HG03378 (cell line): ENCODE measurements at regions not wholly inside any gene's neighbourhood (a gene's known extent, or its start where the extent isn't known, plus 50 kb on each side); places are given as distances from the start of the nearest gene placed in this dataset.
"Not testable (repeated sequence)": the region's sequence is repeated elsewhere in the genome, so short reads cannot be mapped to it uniquely, and the experiment has no call there.

Experiments used
- ATAC-seq: cut with Tn5 transposase; IDR thresholded peaks from one replicate; pipeline ENCODE4 v1.9.1; 2021; ENCODE audit warnings: mild to moderate bottlenecking, moderate library complexity; ENCODE audit not compliant: unreplicated experiment

DNA sequence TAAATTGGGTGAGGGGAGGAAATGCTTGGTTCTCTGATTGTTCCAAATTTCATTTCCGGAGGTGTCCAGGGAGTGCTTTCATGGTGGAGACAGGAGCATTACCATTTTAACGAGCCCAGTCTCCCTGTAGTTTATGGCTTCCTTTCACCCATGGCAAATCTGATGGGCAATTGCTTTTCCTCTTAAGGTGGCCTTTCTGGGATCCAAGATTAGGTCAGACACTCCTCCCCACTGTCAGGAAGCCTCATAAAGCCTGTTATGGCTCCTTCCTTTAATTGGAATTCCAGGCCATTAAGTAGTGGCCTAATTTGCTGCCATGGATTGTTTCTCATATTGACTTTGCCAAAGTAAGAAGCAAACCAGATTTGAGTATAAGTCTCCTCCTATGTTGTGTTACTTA, 157.8 kb downstream of the PDCD6IP start:
- no peak for ATAC-seq

DNA sequence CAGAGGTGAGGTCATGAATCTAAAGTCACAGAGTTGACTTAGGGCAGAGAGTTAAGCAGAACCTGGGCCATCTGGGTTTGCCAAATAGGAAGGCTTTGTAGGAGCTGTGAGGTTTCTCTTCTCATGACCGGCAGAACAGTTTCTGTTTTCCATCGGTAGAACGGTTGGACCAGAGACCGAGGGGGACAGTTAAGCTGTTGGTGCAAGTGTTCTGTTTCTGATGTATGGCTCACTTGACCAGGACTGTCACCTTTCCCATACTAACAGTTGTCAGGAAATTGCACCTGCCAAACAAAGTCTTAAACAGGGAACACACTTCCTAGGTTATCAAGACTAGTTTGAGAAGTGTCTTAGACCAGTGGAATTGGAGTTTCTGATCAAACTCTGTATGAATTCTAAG, 158.3 kb downstream of the PDCD6IP start:
- no peak for ATAC-seq

DNA sequence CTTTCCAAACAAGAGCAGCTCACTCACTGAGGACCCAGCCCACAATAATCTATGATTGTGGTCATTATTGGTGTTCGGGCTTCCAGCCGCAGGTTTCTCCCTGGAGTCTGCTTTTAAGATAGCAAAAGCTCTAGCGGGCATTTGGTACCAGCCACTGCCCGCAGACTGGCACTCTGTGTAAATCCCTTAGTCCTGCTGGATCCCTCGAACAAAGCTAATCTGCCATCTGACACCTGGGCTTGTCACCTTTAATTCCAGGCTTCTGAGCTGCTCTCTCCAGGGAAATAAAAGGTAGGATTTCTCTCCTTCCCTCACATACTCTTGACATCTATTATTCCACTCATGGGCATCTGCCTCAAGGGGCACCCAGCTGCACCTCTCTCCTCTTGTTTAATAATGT, 158.7 kb downstream of the PDCD6IP start:
- no peak for ATAC-seq

DNA sequence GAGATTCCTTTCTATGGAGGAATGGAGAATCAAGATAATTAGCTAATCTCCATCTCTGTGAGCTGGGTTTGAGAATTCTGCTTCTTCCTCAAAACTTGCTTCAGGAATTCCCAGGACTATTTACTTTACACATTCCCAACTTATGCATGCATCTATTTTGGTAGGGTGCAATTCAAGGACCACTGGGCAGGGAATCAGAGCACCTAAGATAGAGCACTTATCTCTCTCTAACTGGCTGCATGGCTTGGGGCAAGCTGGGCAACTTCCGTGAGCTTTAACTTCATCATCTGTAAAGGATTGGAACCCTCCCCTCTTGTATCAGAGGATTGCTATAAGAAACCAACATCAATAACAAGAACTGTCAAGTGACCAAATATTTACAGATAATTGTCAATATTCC, 160.2 kb downstream of the PDCD6IP start:
- no peak for ATAC-seq

DNA sequence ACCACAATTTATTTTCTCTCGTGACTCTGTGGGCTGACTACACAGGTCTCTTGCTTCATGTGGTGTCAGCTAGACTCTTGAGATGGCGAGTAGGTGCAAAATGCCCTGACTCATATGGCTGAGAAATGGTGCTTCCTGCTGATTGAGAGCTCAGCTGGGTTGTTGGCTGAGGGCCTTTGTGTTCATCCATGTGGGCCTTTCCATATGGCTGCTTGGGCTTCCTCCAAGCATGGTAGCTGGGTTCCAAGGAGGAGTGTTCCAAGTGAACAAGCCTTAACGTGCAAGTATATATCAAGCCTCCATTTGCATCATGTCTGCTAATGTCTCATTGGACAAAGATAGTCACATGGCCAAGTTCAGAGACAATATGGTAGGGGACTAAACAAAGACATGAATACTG, 164.0 kb downstream of the PDCD6IP start:
- no peak for ATAC-seq

DNA sequence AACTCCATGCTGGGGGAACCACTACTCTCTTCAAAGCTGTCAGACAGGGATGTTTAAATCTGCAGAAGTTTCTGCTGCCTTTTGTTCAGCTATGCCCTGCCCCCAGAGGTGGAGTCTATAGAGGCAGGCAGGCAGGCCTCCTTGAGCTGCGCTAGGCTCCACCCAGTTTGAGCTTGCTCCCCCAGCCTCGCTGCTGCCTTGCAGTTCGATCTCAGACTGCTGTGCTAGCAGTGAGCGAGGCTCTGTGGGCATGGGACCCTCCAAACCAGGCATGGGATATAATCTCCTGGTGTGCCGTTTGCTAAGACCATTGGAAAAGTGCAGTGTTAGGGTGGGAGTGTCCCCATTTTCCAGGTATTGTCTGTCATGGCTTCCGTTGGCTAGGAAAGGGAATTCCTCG, 171.8 kb downstream of the PDCD6IP start:
- ATAC-seq = not testable (repeated sequence)

DNA sequence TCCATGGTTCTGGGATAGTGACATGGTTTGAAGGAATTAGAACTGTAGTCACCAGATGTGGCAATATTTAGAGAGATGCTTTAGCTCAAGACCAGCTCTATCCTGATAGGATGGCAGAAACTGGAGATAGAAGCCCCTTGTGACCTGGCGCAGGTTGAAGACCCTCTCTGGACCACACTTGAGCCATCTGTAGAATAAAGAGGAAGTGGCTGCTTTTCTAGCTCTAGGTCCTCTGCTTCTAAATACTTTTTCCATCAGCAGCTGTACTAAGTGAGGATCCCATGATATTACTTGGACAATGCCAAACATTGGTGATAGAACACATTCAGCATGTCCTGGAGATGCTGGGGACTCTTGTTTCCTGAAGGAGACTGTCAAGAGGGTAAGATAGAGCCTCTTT, 172.6 kb downstream of the PDCD6IP start:
- no peak for ATAC-seq

DNA sequence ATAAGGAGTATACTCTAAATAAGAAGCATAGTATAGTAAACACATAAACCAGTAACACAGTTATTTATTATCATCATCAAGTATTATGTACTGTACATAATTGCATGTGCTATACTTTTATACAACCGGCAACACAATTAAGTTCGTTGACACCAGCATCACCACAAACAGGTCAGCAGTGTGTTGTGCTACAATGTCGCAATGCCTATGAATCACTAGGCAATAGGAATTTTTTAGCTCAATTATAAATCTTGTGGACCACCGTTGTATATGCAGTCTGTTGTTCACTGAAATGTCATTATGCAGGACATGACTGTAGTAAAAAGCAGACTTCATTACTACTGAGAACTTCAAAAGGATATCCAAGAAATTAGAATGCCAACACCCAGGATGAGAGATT, 177.0 kb downstream of the PDCD6IP start:
- no peak for ATAC-seq

DNA sequence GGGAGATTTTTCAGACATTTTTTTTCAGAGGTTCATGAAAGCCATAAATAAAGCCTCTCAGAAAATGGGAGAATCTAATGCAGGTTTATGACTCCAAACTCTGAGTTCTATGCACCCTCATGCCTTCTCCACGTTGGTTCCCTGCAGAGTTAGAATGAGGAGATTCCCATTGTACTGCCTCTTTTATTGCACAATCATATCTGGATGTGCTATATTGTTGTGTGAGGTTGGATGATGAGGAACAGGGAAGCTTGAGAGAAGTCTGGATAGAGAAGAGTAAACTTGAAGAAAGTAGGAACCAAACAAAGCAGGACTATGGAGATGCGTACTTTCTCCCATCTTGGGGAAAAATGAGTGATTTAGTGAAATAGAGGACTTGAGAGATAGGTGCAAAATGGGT, 178.8 kb downstream of the PDCD6IP start:
- no peak for ATAC-seq

DNA sequence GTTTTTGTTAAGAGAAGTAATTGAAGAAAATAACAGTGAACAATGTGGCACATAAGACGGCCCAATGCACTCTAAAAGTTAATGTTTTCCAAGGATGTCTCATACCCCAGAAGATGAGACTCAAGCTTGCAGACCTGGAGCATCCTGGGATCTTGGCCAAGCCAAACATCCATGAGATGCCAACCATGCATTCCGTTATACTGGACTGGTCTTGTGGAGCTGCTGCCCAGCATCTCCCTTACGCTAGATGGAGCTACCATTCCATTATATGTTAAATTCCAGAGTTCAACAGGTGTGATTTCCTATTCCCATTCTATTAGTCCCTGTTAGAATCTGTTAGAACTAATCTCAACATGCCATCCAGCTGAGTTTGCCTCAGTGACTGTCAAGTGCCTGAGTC, 181.8 kb downstream of the PDCD6IP start:
- no peak for ATAC-seq

DNA sequence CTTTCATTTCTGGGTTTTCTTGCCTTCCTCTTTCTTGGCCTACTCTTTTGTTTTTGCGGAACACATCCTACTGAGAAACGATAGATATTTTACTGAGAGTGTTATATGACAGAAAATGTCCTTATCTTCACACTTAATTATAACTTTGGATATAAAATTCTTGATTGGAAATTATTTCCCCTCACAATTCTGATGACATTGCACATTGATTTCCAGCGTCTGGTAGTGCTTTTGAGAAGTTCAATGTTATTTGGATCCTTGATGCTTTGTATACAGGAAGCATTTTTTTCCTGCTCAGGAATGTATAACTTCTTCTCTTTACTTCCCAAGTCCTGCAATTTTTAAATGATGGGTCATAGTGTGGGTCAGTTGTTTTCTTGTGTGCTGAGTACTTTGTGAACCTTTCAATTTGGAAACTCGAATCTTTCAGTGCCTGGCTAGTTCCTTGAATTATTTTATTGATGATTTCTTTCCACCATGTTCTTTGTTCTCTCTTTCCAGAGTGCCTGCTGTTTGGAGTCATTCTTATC, 183.9 kb downstream of the PDCD6IP start:
- ATAC-seq = no peak

DNA sequence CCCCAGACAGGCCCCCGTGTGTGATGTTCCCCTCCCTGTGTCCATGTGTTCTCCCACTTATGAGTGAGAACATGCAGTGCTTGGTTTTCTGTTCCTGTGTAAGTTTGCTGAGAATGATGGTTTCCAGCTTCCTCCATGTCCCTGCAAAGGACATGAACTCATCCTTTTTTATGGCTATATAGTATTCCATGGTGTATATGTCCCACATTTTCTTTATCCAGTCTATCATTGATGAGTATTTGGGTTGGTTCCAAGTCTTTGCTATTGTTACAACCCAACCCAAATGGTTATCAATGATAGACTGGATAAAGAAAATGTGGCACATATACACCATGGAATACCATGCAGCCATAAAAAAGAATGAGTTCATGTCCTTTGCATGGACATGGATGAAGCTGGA, 184.5 kb downstream of the PDCD6IP start:
- ATAC-seq = not testable (repeated sequence)

DNA sequence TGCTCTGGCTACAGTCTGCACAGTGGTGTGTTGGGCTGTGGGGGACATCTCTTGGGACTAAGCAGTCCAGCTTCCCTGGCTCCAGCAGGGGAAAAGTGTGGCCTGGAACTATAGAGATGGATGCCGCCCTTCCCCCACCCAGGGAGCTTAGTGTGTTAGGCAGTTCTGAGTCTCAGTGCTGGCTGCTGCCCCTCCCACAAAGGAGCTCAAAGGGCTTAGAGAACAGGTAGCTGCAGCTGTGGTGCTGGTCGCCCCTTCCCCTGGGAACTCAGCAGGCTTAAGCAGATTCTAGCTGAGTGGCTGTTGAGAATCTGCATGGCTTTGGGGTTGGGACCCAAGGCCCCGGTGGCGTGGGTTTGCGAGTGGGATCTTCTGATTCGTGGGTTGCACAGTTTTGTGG, 190.8 kb downstream of the PDCD6IP start:
- ATAC-seq = no peak

DNA sequence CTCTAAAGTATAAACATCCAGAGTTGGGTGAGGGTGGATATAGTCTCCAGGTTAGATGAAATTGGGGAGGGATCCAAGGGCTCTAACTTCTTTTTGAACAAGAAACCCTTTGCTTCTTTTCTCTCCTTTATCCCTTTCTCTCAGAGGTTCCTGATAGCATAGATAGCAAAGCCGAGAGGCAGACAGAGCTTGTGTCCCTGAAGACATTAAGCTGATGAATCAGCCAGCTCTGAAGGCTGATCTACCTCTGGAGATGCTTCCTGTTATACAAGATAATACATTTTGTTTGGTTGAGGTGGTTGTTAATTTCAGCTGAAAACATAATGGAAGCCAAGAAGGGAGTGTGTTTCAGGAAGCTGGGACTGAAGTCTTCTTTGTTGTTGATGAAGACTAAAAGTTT, 193.2 kb downstream of the PDCD6IP start:
- no peak for ATAC-seq

DNA sequence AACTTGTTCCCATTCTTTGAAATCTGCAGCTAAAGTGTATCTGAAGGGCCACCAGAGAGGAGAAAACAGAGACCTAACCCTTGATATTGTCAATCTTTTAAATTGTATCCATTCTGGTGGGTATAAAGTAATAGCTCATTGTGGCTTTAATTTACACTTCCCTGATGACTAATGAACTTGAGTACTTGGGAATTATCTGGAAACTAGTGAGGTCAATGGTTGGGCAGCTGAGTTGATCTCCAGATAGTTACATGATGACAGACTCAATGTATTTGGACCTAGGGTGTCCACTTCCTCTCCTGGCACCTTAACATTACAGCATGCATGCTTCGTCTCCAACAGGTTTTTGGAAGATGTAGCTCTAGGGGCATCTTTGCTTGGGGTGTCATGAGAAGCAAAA, 195.2 kb downstream of the PDCD6IP start:
- ATAC-seq = no peak

DNA sequence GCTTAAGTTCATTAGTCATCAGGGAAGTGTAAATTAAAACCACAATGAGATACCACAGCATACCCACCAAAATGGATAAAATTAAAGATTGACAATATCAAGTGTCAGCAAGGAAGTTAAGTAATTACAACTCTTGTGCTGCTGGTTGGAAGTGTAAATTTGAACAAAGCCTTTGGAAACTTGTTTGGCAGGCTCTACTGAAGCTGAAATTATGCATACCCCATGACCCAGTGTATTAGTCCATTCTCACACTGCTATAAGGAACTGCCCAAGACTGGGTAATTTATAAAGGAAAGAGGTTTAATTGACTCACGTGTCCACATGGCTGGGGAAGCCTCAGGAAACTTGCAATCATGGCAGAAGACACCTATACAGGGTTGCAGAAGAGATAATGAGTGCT, 196.1 kb downstream of the PDCD6IP start:
- ATAC-seq = no peak

DNA sequence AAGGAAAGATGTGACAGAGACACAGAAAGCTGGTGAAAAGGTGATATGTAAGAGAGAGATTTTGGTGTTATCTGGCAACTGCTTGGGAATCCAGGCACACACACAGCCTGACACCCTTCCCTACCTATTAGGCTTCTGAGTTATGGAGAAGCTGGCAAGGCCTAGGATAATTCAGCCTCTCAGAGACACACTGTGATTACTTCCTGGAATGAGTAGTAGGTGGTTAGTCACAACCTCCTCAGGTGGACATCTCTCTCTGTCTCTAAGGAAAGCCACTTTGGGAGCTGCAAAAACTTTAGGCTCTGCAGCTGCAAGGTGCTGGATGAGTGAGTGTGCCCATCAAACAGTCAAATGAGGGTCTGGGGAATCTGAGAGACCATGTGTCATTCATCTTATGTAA, 201.9 kb downstream of the PDCD6IP start:
- no peak for ATAC-seq

DNA sequence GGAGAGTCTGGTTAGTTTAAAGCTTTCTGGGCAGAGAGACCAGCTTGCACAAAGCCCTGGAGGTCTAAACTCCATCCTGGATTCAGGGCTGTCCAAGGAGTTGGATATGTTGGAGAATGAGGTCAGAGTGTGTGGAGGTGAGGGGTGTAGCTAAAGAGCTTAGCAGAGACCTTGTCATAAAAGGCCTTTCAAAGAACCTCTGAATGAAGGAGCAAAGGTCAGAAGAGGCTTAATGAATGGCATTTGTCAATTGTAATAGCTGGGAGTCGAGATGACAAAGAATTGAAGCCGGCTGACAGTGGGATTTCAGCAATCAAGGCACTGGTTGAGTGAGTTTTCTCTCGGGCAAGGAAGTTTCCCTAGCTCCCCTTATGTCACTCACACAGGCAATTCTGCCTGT, 202.6 kb downstream of the PDCD6IP start:
- ATAC-seq = no peak

DNA sequence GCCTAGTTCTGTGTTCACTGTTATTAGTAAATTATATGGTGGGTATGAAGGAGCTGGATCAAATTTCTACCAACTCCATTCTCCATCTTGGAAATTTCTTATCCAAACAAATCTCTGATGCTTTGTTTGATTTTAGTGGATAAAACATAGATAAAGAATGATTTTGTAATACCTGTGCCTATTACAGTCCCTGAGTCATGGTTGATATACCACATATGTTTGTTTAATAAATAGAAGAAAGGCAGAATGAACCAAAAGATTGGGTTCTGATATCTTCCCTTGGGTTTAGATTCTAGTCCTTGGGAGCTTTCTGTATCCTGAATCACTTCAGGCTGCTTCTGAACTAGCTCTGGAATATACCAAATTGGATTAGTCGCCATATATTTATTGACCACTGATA, 203.6 kb downstream of the PDCD6IP start:
- ATAC-seq = no peak

DNA sequence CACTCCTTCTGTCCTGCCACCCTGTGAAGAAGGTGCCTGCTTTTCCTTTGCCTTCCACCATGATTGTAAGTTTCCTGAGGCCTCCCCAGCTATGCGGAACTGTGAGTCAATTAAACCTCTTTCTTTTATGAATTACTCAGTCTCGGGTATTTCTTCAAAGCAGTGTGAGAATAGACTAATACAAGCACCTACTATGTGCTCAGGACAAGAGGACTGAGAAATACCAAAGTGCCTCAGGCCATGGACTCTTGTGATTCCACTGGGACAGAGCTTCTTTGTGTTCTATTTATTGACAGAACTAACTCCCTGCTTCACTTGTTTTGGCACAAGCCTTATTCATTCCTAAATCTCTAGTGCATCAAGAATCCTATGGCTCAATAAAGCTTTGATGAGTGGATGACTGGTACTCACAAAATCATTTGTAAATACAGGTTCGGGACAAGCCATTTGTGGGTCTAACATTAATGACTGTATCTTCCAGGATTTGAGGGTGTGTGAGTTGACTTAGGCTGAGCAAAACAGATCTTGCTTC, 204.2 kb downstream of the PDCD6IP start:
- no peak for ATAC-seq

DNA sequence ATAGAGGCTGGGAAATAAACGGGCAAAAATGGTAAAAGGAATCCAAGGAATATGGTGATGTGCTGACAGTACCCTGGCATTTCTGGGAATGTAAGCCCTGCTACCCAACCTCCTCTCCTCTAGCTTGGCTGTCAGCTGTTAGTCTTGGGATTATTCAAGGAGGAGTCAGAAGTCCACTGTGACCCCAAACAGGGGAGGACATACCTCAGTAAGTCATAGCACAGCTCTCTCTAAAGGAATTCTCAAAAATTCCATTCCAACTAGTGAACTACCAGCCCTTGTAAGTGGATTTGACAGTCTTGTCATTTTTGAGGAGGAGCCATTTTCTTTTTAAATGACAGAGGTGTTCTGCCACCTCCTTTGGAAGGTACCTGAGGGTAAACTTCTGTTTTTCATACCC, 207.5 kb downstream of the PDCD6IP start:
- ATAC-seq = no peak

DNA sequence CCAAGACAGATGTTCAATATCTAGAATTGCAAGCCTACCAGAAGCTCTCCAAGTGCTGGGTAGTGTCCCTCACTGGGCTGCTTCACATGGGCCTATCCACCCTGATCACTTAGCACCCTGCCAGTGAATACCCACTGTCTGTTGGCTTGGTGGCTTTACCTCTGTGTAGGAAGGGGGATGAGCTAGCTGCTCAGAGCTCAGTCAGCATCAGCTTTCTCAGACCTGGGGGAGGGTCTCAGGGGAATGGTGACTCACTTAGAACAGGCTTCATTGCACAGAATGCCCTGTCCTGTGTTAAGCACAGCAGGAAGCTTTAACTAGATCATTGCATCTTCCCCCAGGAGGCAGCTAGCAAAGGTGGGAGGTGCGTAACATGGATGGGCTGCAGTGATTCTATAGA, 209.8 kb downstream of the PDCD6IP start:
- ATAC-seq = peak; percentile 62
